Endodermal cell (in vitro differentiated cells): ENCODE measurements at regions not wholly inside any gene's neighbourhood (a gene's known extent, or its start where the extent isn't known, plus 50 kb on each side); places are given as distances from the start of the nearest gene placed in this dataset.

Source experiments
- DNase-seq: peaks from one replicate; pipeline ENCODE4 v3.0.0-alpha.2; 2017
- H3K27ac ChIP-seq: 2 replicates; pipeline ENCODE4 v1.5.1; 2013; ENCODE audit warnings: mild to moderate bottlenecking, low read depth, low read length, moderate library complexity
- H3K27me3 ChIP-seq: 2 replicates; pipeline ENCODE4 v1.6.1; 2013; ENCODE audit warnings: mild to moderate bottlenecking, low read length, moderate library complexity; ENCODE audit not compliant: insufficient read depth, control insufficient read depth, poor library complexity, severe bottlenecking
- H3K36me3 ChIP-seq: 2 replicates; pipeline ENCODE4 v1.7.0; 2013; ENCODE audit warnings: mild to moderate bottlenecking, low read length, moderate library complexity; ENCODE audit not compliant: control insufficient read depth, insufficient read depth
- H3K4me1 ChIP-seq: one replicate; pipeline ENCODE4 v1.7.0; 2013; ENCODE audit warnings: low read length; ENCODE audit not compliant: control insufficient read depth, insufficient read depth
- H3K4me3 ChIP-seq: 2 replicates; pipeline ENCODE4 v1.5.1; 2013; ENCODE audit warnings: mild to moderate bottlenecking, low read length, moderate library complexity
- H3K9ac ChIP-seq: 2 replicates; pipeline ENCODE4 v1.6.1; 2013; ENCODE audit warnings: mild to moderate bottlenecking, low read length, moderate library complexity; ENCODE audit not compliant: poor library complexity, severe bottlenecking; ENCODE audit errors: extremely low read depth
- H3K9me3 ChIP-seq: 2 replicates; pipeline ENCODE4 v1.6.1; 2013; ENCODE audit warnings: mild to moderate bottlenecking, low read length, moderate library complexity; ENCODE audit not compliant: control insufficient read depth
- H3K27ac Mint-ChIP-seq: 2 replicates; pipeline ENCODE4 v1.8.0; 2020; ENCODE audit warnings: mixed read lengths
- H3K27me3 Mint-ChIP-seq: 2 replicates; pipeline ENCODE4 v1.8.0; 2021; ENCODE audit warnings: mild to moderate bottlenecking, mixed read lengths; ENCODE audit not compliant: insufficient read depth
- H3K36me3 Mint-ChIP-seq: 2 replicates; pipeline ENCODE4 v1.8.0; 2020; ENCODE audit warnings: low read depth, mixed read lengths
- H3K4me1 Mint-ChIP-seq: 2 replicates; pipeline ENCODE4 v1.8.0; 2020; ENCODE audit warnings: mixed read lengths
- H3K4me3 Mint-ChIP-seq: 2 replicates; pipeline ENCODE4 v1.8.0; 2020; ENCODE audit warnings: mild to moderate bottlenecking, moderate library complexity, mixed read lengths
- H3K9me3 Mint-ChIP-seq: 2 replicates; pipeline ENCODE4 v1.8.0; 2020; ENCODE audit warnings: mild to moderate bottlenecking, mixed read lengths
- CTCF ChIP-seq: fragments of 200-600 bp; sonication (generic); conservative IDR thresholded peaks from 2 replicates; pipeline ENCODE4 v1.5.0; 2021; ENCODE audit warnings: antibody characterized with exemption, mild to moderate bottlenecking
- WGBS, 2 experiments: methylation state at CpG; one replicate each; pipeline versions ENCODE4 v1.1.5 to v1.1.7; 2013; ENCODE audit warnings: missing lambda C conversion rate in 2 of 2, mixed read lengths in 1 of 2; ENCODE audit not compliant: insufficient coverage in 1 of 2, insufficient read length in 1 of 2; 5-methylcytosine and 5-hydroxymethylcytosine counted together

- Histone ChIP-seq H3K9me3 (no peaks in the 10 kb centered on the region), H3K4me1 (no peaks in the 10 kb centered on the region), H3K27ac (no peak overlapping the region), H3K36me3 (no peaks in the 10 kb centered on the region), H3K9ac (no peak overlapping the region), H3K27me3 (no peaks in the 10 kb centered on the region), H3K4me3 (no peak overlapping the region)
- WGBS, 2 experiments = 96 to 100% methylated on average over 1 to 3 of the region's 3 CpGs
- no peaks in the 10 kb centered on the region for H3K36me3 Mint-ChIP-seq
- no peaks in the 10 kb centered on the region for H3K27me3 Mint-ChIP-seq
- peaks cover 3% of the 10 kb centered on the region for H3K4me1 Mint-ChIP-seq
- no peak for TF ChIP-seq CTCF
- no peak overlapping the region for H3K4me3 Mint-ChIP-seq
- H3K27ac Mint-ChIP-seq = no peak overlapping the region
- DNase-seq = no peak
- peaks cover under 1% of the 10 kb centered on the region for H3K9me3 Mint-ChIP-seq
Observed at GRCh38 chr20:39822667-39823066, 860.5 kb downstream of the DHX35 start.

- Histone ChIP-seq H3K36me3 (no peaks in the 10 kb centered on the region), H3K9ac (no peak overlapping the region), H3K4me1 (peaks cover 3% of the 10 kb centered on the region), H3K4me3 (no peak overlapping the region), H3K27me3 (no peaks in the 10 kb centered on the region), H3K27ac (no peak overlapping the region), H3K9me3 (no peaks in the 10 kb centered on the region)
- Mint-ChIP-seq H3K27me3 (no peaks in the 10 kb centered on the region), H3K9me3 (peaks cover 4% of the 10 kb centered on the region), H3K36me3 (no peaks in the 10 kb centered on the region), H3K4me1 (peaks cover 10% of the 10 kb centered on the region), H3K27ac (no peak overlapping the region), H3K4me3 (no peak overlapping the region)
- TF ChIP-seq CTCF = no peak
- DNase-seq = no peak
- WGBS, 2 experiments = 79 to 93% methylated on average over 4 to 6 of the region's 6 CpGs
Observed at GRCh38 chr20:39813190-39813829, 851.2 kb downstream of the DHX35 start.

- H3K4me1 Mint-ChIP-seq = peaks cover 10% of the 10 kb centered on the region
- peaks cover 3% of the 10 kb centered on the region for H3K4me1 ChIP-seq
- no peaks in the 10 kb centered on the region for H3K27me3 ChIP-seq
- DNase-seq = no peak
- H3K27ac Mint-ChIP-seq = no peak overlapping the region
- H3K36me3 ChIP-seq = no peaks in the 10 kb centered on the region
- H3K27ac ChIP-seq = no peak overlapping the region
- WGBS, 2 experiments = 84 to 100% methylated on average over 1 to 2 of the region's 2 CpGs
- no peak overlapping the region for H3K4me3 Mint-ChIP-seq
- H3K9ac ChIP-seq = no peak overlapping the region
- no peaks in the 10 kb centered on the region for H3K9me3 Mint-ChIP-seq
- no peaks in the 10 kb centered on the region for H3K9me3 ChIP-seq
- no peaks in the 10 kb centered on the region for H3K36me3 Mint-ChIP-seq
- H3K27me3 Mint-ChIP-seq = no peaks in the 10 kb centered on the region
- no peak for TF ChIP-seq CTCF
- H3K4me3 ChIP-seq = no peak overlapping the region
Observed at GRCh38 chr20:39812116-39812515, 850.0 kb downstream of the DHX35 start.
